ENCODE measurements at regions not wholly inside any gene's neighbourhood (a gene's known extent, or its start where the extent isn't known, plus 50 kb on each side); places are given as distances from the start of the nearest gene placed in this dataset.

DNA sequence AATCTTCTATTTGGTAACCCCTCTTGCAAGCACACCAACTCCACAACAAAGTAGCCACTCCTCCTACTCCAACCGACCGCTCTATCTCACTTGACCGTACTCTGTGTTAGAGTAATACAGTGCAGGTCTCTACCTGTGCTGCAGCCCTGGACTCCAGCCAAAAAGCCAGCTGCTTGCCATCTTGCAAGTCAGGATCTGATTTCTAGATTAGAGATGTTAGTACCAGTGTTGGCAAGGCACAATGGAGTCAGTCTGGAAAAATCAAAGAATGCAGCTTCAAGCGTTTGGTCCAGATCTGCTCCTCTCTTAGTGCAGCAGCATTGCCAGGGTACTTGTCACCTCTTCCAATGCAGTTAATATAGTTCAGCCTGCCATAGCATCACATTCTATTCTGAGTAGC lies 477.6 kb downstream of the ZSWIM6 start:
- TF ChIP-seq, protein P1, sequence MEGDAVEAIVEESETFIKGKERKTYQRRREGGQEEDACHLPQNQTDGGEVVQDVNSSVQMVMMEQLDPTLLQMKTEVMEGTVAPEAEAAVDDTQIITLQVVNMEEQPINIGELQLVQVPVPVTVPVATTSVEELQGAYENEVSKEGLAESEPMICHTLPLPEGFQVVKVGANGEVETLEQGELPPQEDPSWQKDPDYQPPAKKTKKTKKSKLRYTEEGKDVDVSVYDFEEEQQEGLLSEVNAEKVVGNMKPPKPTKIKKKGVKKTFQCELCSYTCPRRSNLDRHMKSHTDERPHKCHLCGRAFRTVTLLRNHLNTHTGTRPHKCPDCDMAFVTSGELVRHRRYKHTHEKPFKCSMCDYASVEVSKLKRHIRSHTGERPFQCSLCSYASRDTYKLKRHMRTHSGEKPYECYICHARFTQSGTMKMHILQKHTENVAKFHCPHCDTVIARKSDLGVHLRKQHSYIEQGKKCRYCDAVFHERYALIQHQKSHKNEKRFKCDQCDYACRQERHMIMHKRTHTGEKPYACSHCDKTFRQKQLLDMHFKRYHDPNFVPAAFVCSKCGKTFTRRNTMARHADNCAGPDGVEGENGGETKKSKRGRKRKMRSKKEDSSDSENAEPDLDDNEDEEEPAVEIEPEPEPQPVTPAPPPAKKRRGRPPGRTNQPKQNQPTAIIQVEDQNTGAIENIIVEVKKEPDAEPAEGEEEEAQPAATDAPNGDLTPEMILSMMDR (IDR thresholded peaks at IDR 0.05), result no peak
- TF ChIP-seq, protein P2, sequence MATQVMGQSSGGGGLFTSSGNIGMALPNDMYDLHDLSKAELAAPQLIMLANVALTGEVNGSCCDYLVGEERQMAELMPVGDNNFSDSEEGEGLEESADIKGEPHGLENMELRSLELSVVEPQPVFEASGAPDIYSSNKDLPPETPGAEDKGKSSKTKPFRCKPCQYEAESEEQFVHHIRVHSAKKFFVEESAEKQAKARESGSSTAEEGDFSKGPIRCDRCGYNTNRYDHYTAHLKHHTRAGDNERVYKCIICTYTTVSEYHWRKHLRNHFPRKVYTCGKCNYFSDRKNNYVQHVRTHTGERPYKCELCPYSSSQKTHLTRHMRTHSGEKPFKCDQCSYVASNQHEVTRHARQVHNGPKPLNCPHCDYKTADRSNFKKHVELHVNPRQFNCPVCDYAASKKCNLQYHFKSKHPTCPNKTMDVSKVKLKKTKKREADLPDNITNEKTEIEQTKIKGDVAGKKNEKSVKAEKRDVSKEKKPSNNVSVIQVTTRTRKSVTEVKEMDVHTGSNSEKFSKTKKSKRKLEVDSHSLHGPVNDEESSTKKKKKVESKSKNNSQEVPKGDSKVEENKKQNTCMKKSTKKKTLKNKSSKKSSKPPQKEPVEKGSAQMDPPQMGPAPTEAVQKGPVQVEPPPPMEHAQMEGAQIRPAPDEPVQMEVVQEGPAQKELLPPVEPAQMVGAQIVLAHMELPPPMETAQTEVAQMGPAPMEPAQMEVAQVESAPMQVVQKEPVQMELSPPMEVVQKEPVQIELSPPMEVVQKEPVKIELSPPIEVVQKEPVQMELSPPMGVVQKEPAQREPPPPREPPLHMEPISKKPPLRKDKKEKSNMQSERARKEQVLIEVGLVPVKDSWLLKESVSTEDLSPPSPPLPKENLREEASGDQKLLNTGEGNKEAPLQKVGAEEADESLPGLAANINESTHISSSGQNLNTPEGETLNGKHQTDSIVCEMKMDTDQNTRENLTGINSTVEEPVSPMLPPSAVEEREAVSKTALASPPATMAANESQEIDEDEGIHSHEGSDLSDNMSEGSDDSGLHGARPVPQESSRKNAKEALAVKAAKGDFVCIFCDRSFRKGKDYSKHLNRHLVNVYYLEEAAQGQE (IDR thresholded peaks at IDR 0.05; ENCODE audit: low read depth, low read length), result no peak
- TF ChIP-seq EP300 (IDR thresholded peaks at IDR 0.05; ENCODE audit: borderline replicate concordance in 1 of 2, low read depth in 1 of 2, low read length in 1 of 2) (no peak; a peak in 1 of 4 replicates), NRF1 (IDR thresholded peaks at IDR 0.05; ENCODE audit: low read depth, low read length) (no peak), TEAD4 (IDR thresholded peaks at IDR 0.05; ENCODE audit: borderline replicate concordance, insufficient read depth) (no peak), NFIC (IDR thresholded peaks at IDR 0.05; ENCODE audit: borderline replicate concordance) (no peak), YY1 (IDR thresholded peaks at IDR 0.05; ENCODE audit: low read depth) (no peak), JUND (IDR thresholded peaks at IDR 0.05) (no peak), GABPA (IDR thresholded peaks at IDR 0.05; ENCODE audit: low read depth) (no peak), ELF1 (IDR thresholded peaks at IDR 0.05) (no peak), POLR2AphosphoS5 (IDR thresholded peaks at IDR 0.05; ENCODE audit: low read depth, low read length) (no peak)
- TF ChIP-seq, protein P3, sequence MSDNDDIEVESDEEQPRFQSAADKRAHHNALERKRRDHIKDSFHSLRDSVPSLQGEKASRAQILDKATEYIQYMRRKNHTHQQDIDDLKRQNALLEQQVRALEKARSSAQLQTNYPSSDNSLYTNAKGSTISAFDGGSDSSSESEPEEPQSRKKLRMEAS (IDR thresholded peaks at IDR 0.05; ENCODE audit: low read depth), result no peak
- TF ChIP-seq, protein P4, sequence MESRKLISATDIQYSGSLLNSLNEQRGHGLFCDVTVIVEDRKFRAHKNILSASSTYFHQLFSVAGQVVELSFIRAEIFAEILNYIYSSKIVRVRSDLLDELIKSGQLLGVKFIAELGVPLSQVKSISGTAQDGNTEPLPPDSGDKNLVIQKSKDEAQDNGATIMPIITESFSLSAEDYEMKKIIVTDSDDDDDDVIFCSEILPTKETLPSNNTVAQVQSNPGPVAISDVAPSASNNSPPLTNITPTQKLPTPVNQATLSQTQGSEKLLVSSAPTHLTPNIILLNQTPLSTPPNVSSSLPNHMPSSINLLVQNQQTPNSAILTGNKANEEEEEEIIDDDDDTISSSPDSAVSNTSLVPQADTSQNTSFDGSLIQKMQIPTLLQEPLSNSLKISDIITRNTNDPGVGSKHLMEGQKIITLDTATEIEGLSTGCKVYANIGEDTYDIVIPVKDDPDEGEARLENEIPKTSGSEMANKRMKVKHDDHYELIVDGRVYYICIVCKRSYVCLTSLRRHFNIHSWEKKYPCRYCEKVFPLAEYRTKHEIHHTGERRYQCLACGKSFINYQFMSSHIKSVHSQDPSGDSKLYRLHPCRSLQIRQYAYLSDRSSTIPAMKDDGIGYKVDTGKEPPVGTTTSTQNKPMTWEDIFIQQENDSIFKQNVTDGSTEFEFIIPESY (IDR thresholded peaks at IDR 0.05; ENCODE audit: borderline replicate concordance, low read depth), result no peak
